ENCODE measurements at regions not wholly inside any gene's neighbourhood (a gene's known extent, or its start where the extent isn't known, plus 50 kb on each side); places are given as distances from the start of the nearest gene placed in this dataset.

DNA sequence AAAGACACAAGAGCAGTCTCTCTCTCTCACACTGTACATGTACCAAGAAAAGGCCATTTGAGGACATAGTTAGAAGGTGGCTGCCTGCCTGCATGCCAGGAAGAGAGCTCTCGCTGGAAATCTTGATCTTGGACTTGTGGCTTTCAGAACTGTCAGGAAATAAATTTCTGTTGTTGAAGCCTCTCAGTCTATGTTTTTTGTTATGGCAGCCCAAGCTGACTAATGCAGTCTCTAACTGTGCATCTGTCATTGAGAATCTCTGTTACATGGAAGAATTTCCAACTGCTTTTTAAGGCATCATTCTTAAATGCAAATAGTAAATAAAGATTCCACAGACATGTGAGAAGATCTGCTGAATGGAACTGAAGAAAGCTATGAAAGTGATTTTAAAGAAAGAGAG lies 198.3 kb downstream of the PCDH10 start:
- TF ChIP-seq, protein P1, sequence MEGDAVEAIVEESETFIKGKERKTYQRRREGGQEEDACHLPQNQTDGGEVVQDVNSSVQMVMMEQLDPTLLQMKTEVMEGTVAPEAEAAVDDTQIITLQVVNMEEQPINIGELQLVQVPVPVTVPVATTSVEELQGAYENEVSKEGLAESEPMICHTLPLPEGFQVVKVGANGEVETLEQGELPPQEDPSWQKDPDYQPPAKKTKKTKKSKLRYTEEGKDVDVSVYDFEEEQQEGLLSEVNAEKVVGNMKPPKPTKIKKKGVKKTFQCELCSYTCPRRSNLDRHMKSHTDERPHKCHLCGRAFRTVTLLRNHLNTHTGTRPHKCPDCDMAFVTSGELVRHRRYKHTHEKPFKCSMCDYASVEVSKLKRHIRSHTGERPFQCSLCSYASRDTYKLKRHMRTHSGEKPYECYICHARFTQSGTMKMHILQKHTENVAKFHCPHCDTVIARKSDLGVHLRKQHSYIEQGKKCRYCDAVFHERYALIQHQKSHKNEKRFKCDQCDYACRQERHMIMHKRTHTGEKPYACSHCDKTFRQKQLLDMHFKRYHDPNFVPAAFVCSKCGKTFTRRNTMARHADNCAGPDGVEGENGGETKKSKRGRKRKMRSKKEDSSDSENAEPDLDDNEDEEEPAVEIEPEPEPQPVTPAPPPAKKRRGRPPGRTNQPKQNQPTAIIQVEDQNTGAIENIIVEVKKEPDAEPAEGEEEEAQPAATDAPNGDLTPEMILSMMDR (conservative IDR thresholded peaks at IDR 0.05; ENCODE audit: low read depth, low read length): no peak
- no peak for TF ChIP-seq EZH2phosphoT487 (IDR thresholded peaks at IDR 0.05; ENCODE audit: borderline replicate concordance, low read length)

Data from PC-3 (cell line).